Raji (cell line): ENCODE measurements at regions not wholly inside any gene's neighbourhood (a gene's known extent, or its start where the extent isn't known, plus 50 kb on each side); places are given as distances from the start of the nearest gene placed in this dataset.

Experiments
- POLR2A ChIP-seq: IDR thresholded peaks from 2 replicates; pipeline ENCODE4 v1.6.1; 2011; ENCODE audit warnings: low read depth, low read length, control low read depth; ENCODE audit not compliant: insufficient read depth

DNA sequence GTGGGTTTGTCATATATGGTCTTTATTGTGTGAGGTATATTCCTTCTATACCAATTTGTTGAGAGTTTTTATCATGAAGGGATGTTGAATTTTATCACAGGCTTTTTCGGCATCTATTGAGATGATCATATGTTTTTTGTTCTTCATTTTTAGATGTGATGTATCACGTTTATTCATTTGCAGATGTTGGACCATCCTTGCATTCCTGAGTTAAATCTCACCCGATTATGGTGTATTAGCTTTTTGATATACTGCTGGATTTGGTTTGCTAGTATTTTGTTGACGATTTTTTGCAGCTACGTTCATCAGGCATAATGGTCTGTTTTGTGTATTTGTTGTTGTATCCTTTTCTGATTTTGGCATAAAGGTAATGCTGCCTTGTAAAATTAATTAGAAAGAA is 311.0 kb downstream of the PTEN start:
- TF ChIP-seq POLR2A: no peak

DNA sequence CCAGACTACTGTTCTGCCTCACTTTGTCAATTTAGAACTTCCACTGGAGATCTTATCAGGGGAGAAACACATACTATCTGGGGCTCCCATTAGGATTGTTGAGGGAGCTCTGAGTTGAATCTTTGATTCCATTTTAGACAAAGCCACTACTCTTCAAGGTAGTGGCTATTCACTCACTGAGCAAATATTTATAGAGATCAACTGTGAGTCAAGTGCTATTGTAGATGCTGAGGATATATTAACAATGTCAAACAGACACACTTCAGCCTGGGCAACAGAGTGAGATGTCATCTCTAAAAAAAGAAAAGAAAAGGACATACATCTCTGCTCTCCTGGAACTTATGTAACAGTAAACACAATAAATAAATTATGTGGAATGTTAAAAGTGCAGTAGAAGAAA is 315.3 kb downstream of the PTEN start:
- no peak for TF ChIP-seq POLR2A

DNA sequence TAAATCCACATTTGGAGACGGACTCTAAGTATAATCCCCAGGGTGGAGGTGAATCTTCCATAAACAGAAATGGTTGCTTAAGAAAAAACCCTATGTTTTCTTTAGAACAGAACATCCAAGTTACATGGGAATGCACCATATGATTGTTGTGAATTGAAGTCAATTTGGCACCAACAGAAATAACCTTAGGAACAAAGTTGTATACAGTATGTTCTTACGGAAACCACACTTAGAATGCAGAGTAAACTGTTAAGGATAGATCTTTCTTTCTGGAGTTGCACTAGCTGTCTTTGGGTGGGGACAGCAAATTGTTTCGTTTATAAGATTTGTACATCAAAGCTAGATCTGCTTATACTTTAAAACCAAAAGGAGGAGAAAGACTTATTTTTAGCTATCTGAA is 316.4 kb downstream of the PTEN start:
- no peak for TF ChIP-seq POLR2A

DNA sequence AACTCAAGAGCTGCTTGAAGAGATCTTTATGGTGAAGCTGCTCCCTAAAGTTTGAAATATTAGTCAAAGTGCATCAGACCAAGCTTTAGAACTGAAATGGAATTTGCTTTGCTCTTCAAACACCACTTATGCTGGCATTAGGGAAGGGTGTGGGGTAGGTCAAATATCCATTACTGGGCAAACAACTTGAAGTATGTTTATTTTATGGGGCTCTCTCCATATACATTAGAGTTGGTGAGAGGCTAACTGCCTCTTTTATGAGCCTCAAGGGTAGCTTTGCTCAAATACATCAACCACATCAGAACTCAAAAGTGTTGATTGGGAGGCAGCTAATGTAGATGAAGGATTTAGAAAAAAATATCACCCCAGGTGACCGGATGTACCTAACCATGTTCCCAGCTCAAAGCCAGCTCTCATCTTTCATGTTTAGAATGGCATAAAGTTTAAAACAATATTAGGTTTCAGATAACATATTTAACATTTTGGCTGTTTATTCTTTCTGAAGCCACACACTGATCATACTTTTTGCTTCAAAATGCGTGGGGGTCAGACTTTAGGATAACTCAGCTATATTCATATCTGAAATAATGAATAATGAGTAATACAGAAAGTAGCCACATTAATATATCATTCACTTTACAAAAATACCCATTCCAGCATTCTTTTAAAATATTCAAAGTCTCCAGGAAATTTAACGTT is 318.6 kb downstream of the PTEN start:
- no peak for TF ChIP-seq POLR2A

DNA sequence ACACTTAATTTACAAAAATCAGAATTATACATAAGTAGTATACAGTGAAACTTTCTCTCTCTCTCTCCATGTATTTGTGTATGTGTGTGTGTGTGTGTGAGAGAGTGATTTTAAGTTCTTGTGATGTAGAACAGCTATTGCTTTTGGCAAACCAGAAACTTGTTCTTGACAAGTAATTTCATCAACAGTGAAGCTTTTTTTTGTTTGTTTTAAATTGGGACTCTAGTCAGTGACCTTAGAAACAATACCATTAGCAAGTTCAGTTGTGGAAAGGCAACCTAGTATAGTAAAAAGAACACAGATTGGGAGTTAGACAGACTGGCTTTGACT is 319.1 kb downstream of the PTEN start:
- no peak for TF ChIP-seq POLR2A

DNA sequence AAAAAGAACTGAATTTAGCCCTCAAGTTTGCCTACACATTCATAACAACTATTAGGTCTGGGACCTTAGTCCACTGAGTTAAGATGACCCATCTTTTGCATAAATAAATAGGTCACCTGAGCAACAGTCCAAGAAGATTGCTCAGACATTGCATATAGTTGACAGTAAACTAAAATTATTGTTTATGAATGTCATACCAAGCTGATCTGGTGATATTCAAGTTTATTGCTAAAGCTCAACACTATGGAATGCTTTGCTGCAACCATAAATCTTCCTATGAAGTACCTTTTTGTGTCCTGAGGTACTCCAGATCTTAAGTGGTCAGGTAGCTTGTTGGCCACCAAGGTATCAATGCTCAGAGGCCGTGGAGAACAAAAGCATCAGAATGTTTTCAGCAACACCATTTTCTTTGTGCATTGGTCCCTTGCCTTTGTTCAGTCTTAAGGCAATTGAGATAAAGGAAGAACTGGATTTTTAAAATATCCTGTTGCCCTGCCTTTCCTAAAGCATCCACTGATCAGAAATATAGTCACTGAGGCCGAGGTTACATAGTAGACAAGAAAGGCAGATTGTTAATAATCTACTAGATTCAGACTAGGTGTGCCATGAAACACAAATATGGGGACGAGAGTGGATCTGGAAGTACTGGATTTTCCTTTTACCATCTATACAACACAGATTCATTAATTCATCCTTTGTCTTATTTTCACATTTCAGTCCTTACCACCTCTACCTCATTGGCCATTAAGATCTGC is 321.3 kb downstream of the PTEN start:
- TF ChIP-seq POLR2A: no peak

DNA sequence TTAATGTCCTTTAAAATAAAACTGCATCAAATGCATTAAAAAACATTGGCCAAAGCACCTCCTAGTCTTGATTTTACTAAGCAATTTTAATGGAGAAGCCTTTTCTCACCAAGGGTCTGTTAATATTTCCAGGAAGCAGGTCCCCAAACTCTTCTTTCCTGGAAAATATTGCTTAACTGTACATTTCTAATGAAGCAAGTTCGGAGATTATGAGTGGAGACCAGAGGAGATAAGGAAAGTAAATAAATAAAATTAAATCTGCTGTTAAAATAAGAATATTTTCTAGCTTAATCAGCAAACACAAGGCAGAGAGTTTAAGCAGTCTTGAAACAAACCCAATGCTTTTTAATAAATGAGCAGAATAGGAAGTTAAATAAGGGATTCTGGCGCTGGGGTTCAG is 322.4 kb downstream of the PTEN start:
- no peak for TF ChIP-seq POLR2A

DNA sequence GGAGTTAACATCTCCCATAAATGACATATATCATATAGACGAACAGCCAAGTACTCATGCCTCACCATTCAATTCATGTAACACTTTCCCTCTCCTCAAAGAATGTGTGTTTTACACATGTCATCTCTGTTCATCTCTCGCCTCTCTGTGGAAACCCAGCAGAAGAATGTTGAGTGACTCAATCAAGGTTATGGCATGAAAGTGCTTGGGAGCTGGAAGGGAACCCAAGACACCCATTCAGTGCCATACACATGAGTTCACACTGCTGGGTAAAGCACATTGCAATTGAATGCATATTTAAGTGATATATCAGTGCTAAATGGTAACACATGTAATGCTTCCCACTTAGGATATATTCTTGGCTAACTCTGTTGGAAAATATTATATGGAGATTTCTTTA is 322.9 kb downstream of the PTEN start:
- no peak for TF ChIP-seq POLR2A

DNA sequence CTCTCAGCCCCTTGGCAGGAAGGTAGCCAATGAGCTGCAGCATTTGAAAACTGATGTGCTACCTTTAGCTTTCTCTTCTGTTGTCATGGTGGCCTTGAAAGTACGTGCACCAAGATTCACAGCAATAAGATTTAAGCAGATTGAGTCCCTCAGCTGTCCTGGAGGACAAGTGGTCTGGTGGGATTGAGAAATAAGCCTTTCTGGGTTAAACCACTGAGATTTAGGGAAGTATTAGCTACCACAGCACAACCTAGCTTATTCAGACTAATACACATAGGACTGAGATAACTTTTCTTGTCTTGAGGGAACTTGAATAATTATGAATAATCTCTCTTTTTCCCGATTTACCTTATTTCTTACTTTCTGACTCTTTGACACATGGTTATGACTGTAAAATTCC is 324.0 kb downstream of the PTEN start:
- TF ChIP-seq POLR2A: no peak

DNA sequence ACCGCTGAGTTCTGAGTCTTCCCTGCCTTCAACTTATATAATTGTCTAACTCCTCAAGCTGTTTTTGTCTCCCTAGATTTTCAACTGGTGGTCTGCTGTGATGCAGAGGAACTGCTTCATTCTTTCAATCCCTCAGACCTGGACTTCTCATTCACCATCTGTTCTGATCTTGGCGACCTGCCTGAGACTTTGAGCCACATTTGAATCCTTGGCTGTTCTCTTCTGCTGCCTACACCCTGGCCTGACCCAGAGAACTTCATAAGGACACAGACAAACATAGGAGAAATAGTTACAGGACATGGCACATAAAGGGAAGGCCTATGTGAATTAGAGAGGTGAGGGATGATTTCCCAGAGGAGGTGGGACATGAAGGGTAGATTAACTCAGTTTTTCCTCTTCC is 326.7 kb downstream of the PTEN start:
- TF ChIP-seq POLR2A: no peak

DNA sequence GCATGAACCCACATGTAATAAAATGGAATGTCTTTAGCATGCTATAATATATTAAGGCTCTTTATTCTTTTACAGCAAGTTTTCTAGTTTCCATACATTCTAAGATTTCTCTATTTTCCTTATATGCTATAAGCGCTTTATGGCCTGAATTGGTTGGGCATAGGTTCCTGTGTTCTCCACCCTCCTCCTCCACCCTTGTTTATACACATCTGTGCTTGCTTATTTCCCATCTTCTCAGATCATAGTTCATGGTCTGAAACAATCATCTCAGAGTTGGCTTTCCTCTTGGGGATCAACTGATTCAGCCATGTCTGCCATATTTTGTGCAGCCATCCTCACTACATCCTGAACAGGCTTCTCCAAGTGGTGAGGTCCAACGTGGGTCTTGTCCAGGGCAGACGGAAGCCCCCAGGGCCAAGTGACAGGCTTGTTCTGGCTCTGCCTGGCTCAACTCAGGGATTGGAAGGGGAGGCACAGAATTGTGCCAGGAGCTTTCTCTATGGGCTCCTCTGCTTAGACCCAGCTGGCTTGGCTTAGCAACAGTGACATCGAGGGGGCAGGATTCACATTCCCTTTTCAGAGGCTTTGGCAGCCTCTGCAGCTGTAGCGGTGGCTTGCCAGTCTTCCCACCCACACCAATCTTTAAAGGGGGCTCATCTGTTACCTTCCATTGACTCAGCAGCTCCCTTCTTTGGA is 327.3 kb downstream of the PTEN start:
- TF ChIP-seq POLR2A: no peak

DNA sequence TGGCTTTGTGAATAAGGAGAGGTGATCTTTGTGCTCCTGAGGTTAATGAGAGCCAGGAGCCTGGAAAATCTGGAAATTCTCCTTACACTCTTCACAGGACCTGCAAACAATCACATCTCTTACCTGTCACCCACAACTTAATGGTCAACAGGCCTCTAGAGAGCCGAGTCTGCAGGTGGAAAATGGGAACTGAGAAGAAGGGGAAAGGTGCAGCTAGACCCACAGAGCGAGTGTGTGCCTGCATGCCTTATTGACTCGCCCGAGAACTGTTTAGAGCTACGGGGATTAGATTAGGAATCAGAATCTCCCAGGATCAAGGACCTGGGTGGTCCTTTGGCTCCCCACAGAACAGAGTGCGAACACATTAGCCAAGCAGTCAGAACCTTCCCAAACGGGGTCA is 329.6 kb downstream of the PTEN start:
- no peak for TF ChIP-seq POLR2A

DNA sequence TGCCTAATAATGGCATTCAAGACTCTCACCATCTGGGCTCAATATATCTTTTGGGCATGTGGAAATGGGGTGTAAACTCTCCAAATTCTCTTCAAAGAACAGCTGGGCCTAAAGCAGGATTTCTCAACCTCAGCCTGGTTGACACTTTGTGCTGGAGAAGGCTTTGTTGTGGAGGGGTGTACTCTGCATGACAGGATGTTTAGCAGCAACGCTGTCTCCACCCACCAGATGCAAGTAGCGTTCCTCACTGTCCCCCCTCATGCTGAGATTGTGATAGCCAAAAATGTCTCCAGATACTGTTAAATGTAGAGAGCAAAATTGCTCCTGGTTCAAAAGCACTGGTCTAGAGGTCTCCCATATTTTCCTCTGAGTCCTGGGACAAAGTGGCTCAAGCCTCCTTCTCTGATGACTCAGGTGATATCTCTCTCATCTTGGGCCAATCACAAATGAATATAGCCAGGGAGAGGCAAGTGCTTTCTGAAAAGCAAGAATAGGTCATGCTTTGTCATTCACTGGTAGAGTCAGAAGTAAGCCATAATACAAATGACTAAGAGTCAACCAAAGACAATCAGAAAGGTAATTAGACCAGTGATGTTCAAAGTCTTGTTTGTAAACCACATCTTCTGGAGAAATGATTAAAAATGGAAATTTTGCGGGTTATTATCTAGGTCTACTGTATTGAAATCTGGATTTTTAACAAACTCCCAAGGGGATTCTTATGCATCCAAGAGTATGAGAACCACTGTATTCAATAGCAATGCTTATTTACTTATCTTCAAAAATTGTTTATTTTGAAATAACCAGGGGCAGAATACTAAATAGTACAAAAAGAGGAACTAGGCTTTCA is 330.8 kb downstream of the PTEN start:
- TF ChIP-seq POLR2A: no peak

DNA sequence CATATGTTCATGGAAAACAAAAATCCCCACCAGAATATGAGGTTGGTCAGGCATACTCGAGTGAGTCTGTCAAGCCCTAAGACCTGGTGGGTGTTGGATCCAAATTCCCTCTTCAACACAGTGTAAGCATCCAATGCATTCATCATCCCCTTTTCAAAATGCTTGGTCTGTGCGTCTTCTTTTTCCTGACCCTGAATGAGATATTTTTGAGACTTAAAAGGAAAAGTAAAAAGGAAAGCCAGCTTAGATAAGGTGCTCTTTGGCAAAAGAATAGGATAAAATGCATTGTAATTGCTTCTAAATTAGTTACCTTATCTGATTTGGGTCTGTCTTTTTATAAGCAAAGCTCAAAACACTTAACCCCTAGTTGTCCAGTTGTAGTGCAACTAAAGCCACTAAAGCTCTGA is 331.5 kb downstream of the PTEN start:
- no peak for TF ChIP-seq POLR2A

DNA sequence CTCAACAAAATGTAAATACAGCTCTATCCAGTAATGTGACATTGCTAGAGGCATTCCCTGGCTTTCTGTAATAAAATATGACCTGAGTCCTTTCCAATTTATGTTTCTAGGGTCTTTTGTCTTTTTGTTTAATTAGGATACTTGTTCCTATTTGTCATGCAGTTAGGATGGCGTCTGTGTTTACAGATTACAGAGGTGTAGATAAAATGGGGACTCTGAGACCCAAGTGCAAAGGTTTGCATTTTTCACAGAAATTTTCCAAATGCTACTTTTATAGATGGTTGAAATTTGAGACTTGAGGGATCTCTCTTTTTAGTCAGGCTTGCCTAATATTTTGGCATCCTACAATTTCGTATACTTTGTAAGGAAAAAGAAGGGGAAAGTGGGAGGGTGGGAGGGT is 332.4 kb downstream of the PTEN start:
- no peak for TF ChIP-seq POLR2A
